GM18508 (cell line): ENCODE measurements at regions not wholly inside any gene's neighbourhood (a gene's known extent, or its start where the extent isn't known, plus 50 kb on each side); places are given as distances from the start of the nearest gene placed in this dataset.

Experiments used
- ATAC-seq: cut with Tn5 transposase; IDR thresholded peaks from one replicate; pipeline ENCODE4 v1.9.1; 2021; ENCODE audit warnings: moderate number of reproducible peaks; ENCODE audit not compliant: insufficient read depth, unreplicated experiment

DNA sequence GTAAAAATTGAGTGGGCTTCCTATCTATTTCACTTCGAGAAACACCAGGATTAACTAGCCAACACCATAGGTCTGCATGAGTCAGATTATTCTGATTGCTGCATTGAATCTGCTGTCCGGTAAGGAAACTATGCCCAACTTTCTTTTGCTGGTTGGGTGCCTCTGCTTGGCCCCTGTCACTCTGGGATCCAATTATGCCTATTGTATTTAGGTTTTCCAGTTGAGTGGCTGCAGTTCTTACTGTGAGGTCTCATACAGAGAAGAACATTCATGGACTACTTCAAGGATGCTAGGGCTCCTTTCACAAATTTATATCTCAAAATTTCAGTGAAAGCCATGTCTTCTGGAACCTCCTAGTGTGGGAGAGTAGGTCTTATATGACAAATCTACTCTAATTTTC is 215.1 kb upstream of the SORCS1 start:
- ATAC-seq = no peak

DNA sequence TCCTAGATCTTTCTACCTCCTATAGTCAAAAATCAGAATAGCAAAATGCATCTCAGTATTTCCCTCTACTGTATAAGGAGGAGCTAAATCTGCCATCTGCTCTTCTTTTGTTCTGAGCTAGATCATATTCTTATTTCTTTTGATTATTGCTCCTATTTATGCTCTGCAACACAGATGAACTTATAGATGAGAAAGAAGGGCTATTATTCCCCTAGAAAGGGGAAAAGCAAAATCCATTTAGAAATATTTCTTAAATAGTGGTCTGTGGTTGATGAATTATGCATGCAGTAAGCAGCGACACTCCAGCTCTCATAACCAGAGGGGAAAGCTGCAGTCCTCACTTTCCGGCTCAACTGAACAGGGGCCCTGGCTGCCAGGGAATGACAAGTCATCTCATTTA is 207.3 kb upstream of the SORCS1 start:
- ATAC-seq = no peak

DNA sequence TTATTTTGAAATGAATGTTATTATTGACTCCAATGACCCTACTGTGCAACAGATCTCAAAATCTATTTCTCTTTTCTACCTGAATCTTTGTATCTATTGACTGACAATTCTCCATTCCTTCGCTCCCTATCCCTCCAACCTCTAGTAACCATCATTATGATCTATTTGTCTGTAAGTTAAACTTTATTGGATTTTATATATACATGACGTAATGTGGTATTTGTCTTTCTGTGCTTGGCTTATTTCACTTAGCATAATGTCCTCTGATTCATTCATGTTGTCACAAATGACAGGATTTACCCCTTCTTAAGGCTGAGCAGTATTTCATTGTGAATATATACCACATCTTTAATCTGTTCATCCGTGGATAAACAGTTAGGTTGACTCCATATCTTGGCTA is 200.4 kb upstream of the SORCS1 start:
- ATAC-seq = no peak

DNA sequence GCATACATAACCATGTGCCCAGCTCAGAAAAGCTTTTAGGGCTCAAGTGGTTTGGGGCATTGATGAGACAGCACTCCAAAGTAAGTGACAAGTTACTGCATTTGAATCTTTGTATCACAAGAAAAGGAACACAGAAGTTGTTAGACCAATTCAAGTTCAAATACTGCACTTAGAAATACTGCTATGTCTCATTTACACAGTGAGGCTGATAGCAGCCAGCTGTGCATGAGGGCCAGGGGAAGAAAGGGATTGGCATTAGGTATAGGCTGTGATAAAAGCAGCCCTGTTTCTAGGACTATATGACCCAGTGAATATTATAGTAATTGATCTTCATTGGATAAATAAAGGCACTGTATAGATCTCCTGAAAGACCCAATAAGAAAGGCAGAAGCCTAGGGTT is 197.8 kb upstream of the SORCS1 start:
- no peak for ATAC-seq

DNA sequence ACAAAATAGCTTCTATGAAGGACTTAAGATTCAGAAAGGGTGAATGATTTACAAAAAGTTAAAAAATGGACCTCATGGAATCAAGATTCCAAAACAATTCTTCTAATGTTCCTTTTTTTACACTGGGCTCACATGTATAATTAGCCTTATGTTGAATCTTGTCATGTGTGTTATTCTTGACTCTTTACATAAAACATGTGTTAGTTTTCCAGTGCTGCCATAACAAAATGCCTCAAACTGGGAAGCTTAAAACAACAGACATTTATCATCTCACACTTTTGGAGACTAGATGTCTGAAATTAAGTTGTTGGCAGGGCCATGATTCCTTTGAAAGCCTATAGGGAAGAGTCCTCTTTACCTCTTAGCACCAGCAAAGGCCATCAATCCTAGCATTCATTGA is 192.5 kb upstream of the SORCS1 start:
- no peak for ATAC-seq

DNA sequence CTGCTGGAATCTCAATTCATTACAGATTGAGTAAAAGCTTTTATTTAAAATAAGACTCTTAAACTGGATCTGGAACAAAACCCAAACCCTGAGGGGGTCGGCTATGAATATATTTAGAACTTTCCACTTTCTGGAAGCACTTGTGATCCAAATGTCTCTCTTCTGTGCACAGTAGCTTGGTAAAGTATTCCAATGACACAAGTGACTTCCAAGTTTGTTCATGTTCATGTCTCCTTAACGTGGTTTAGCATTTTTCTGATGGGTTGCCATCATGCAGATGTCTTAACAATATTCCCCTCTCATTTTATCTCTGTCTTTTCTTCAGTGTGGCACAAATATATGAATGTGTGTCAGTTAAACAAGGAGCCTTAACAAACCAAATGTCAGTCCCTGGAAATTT is 191.9 kb upstream of the SORCS1 start:
- ATAC-seq = no peak

DNA sequence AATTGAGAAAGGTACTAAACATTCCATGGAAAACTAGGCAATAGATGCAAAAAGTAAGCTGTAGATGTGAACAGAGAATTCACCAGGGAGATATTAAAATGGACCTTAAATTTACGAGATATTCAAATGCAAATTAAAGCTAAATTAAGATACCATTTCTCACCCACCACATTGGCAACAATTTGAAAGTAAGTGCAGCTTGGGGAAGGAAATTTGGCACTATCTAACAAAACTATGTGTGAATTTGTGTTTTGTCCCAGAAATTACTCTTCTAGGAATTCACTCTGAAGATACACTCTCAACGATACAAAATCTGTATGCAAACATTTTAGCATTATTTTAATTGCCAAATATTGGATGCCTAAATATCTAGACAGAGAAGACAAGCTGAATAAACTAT is 178.2 kb upstream of the SORCS1 start:
- no peak for ATAC-seq

DNA sequence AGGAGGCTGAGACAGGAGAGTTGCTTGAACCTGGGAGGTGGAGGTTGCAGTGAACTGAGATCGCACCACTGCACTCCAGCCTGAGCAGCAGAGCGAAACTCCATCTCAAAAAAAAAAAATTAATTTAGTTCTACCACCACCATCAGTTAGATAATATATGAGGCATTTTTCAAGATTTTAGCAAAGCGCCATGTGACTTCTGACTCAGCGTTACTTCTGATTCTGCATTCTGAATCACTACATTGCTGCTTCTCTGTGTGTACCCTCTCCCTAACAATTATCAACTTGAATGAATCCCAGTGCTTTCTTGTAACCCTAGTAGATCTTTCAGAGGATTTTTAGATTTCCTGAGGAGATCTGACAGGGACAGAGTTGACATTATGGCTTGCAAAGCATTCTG is 176.8 kb upstream of the SORCS1 start:
- ATAC-seq = no peak

DNA sequence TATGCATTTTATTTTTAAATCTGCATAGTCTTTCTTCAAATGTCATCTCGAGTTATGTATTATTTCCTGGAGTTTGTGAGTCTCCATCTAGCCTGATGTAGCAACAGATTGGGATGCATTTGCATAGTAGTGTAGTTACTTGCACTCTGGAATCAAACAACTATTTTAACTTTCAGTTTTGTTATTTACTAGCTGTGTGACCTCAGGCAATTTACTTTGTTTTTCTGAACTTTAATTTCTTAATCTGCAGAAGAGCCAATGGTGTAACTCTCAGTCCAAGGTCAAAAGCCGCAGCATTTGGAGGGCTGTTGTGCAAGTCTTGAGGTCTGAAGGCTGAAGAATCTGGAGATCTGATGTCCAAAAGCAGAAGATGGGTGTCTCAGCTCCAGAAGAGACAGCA is 175.8 kb upstream of the SORCS1 start:
- no peak for ATAC-seq

DNA sequence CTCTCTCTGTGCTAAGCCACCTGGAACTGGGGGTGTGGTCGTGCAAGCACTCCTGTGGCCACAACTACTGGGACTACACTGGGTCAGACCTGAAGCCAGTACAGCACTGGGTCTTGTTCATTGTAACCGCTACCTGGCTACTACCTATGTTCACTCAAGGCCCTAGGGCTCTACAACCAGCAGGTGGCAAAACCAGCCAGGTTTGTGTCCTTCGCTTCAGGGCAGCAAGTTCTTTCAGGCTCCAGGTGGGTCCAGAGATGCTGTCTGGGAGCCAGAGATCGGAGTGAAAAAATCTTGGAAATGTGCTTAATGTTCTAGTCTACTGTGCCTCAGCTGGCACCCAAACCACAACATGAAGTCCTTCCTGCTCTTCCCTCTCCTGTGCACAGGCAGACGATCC is 171.6 kb upstream of the SORCS1 start:
- ATAC-seq = no peak

DNA sequence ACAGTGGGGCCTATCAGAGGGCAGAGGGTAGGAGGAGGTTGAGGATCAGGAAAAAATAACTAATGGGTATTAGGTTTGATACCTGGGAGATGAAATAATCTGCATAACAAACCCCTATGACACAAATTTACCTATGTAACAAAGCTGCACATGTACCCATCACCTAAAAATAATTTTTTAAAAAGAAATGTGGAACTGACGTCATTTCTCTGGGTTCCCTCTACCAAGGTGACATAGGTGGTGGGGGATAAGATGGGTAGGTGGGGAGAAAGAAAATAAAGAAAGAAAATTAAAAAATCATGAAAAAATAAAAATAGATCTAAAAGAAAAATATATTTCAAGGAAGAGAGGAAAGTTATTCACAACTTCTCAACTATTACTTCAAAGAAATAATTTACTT is 153.1 kb upstream of the SORCS1 start:
- no peak for ATAC-seq

DNA sequence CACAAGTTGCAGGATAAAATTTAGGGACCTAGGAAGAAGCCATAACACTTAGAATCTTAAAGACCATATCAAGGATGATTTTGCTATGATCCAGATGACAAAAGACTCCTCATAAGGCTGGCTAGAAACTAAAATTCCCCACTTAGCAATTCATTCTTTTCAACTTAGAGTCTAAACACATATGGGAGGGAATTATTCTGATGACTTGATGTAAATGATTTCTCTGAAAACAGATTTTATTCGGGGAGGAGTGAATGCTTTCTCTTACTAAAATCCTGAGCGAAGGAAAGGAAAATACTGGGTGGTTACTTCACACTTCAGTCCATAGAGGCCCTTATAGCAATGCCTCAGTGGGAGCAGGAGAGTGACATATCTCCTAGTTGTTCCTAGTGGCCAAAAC is 138.7 kb upstream of the SORCS1 start:
- ATAC-seq = no peak

DNA sequence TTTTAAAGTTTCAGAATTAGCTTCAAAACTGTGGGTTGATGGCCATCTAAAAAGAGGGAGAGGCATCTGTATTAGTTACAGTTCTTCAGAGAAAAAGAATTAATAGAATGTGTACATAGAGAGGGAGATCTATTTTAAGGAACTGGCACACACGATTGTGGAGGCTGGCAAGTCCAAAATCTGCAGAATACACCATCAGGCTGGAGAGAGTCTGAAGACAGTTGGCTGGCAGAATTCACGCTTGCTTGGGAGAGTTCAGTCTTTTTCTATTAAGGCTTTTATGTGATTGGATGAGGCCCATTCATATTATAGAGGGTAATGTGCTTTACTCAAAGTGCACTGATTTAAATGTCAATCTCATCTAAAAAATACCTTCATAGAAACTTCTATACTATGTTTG is 135.1 kb upstream of the SORCS1 start:
- ATAC-seq = no peak

DNA sequence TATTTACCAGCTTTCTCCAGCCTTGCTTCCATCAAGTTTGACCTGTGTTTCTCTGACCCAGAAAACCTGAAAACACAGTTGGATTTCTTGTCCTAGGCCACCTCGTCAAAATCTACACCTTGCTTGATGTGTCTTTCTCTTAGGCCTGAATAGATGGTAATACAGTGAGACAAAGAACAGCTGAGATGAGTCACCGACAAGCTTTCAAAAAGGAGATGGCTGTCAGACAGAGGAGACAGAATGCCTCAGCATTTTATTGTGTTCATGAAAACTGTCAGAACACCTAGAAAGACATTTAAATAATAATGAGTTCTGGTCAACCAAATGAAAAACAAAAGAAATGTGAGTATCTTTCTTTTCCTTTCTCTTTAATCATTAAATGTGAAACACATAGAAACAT is 119.7 kb upstream of the SORCS1 start:
- ATAC-seq = no peak

DNA sequence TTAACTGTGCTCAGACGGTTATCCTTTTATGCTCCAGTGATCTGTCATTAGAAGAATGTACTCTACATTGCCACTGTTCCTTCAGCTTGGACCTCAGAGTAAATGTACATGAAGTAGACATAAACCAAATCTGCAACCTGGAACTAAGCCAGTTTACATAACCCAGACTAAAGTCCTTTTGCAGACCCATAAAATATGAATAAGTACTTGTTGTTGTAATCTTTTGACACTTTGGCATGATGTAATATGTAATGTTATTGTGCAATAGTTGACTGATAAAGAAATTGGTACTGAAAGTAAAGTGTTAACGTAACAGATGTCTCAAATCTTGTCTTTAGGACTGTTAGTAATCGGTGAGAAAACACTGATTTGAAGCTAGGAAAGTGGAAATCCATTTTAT is 115.8 kb upstream of the SORCS1 start:
- no peak for ATAC-seq

DNA sequence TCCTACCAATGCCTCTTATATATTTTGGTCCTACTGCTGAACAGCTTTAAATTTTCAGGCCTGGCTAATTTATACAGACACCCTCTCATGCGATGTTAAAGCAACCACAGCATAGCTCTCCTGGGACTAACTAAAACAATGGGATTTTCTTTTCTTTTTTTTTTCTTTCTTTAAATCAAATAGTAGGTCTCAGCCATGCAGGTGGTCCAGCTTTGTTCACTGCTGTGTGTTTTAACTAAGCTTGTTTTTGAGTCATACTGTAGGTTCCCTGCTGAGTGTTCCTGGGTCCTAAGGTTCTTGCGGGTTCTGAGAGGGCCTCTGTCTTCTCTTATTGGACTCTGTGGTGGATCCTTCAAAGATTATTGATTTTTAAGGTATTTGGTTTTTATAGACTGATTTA is 113.1 kb upstream of the SORCS1 start:
- ATAC-seq = no peak

DNA sequence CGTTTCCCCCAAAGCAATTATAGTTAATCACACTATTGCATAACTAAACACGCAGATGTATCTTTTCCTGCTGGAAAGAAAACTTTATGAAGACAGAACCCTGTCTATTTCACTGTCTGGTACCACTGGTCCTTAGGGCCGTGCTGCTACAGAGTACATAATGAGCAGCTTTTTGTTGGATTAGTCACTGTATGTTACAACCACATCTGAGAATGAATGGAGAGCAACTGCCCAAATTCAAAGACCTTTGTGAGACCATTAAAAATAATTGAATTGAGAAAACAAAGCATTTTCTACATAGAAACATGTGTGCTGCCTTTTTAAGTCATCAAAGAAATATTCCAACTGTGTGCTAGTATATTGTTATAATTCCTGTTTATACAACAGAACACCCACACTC is 111.3 kb upstream of the SORCS1 start:
- no peak for ATAC-seq

DNA sequence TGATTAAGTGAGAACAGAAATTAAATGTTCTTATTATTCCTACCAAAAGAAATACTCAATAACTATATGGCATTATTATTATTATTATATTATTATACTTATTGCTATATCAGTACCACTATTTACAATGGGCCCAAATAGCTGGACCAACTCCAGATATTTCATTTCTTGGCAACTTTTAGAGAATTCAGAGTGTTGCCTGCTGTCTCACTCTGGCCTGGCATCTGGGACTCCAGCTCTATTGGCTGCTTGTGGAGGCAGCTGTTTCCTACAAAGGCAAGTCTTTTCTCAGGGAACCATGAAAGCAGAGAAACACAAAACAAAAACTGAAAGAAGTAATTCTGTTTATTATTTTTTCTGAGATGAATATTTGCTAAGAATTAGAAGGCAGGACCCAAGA is 105.1 kb upstream of the SORCS1 start:
- no peak for ATAC-seq

DNA sequence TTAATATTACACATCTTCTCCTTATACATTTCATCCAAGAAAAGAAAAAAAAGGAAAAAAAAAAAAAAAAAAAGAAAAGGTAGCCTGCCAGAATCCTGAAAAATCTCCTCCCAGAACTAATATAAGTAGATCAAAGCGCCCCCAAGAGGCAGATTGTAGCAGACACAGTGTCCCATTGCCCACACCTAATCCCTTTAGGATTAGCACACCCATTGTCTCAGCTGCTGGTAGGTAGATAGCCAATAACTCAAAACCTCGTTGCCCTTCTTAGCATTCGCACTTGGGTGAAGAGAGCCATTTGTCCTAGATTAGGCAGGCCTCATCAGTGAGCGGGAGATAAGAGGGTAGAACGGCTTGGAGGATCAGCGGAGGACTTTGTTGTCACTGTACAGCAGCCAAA is 100.2 kb upstream of the SORCS1 start:
- ATAC-seq = no peak

DNA sequence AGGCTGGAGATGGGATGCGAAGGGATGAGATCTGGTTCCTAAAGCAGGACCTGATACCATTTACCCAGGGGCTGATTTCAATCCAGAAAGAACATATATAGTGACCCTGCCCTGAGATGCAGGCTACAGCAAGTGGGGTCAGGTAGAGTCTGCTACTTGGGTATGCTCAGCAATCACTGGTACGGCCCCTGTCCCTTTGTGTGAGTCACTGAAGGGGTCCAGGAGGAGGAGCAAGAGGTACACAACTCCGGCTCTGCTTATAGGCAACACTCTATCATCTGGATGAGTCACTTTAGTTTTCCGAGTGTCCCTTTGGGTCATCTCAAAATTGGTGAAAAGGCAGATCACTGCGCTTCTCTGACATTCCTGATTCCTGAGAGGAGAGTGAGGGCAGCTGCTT is 79.6 kb upstream of the SORCS1 start:
- ATAC-seq = no peak

DNA sequence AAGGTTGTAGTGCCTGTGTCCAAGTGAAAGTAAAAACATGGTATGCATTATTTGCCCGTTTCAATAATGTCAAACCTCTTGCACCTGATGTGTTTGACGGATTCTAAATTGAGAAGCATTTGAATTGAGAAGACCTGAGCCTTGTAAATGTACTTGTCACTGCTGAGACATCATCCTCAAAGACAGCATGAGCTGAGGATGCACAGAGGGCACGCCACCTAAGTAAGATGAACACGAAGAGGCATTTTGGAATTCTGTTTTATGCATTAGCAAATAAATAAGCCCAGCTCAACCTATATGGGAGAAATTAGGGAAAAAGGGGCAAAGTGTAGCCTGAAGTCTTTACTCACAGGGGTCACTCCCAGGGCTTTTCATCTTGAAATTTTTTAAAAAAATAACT is 73.8 kb upstream of the SORCS1 start:
- ATAC-seq = no peak

DNA sequence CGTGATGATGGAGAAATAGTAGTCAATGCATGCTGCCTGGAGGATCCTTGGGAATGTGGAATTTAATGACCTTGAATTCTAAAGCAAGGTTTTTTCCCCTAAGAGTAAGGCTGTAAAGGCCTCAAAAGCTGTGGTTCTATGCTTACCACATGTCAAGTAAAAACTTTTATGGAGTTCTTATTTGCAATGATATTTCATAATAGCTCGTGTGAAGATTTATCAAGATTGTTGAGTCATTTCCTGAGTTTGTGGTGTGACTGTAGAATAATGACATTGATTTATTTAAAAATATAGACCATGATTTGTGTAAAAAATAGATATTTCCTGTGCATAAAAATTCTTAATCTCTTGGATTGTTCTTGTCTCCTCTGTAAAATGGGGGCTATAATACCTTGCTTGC is 67.5 kb upstream of the SORCS1 start:
- no peak for ATAC-seq

DNA sequence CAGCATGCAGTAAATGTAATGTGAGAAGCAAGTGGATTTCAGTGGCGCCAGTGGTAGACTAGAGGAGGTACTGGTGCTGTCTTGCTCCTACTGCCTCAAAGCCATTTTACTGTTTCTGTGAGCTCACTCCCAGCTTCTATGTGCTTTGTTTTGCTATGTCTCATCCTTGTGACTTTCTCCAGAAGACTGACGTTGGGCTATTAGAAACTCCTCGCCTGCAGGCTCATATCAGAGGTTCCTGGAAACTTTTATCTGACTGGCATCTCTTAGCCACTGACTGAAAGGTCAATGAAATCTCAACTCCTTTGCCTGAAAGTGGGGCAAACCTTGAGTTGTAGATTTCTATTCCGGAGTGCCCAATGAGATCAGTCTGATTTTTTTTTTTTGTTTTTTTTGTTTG is 66.4 kb upstream of the SORCS1 start:
- no peak for ATAC-seq

DNA sequence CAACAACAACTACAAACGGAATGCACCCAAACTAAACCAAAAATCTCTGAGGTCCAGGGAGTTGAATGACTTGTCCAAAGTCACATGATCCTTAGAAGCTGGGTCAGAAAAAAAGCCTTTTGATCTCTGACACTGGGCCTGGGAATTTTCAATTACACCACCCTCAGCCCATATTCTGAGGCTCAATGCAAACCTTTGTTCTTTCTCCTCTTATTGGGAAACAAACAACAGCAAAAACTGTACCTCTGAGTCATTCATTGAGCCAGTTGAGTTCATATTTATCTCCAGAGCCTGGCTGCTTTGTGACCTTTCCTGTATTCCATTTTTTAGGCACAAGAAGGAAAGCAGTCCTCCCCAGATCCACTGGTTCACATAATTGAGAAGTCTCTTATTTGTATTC is 51.2 kb upstream of the SORCS1 start:
- ATAC-seq = no peak
